ENCODE measurements at regions not wholly inside any gene's neighbourhood (a gene's known extent, or its start where the extent isn't known, plus 50 kb on each side); places are given as distances from the start of the nearest gene placed in this dataset.
"Not testable (repeated sequence)": the region's sequence is repeated elsewhere in the genome, so short reads cannot be mapped to it uniquely, and the experiment has no call there.

- Mint-ChIP-seq H3K4me3 (no peak overlapping the region), H3K27ac (no peak overlapping the region), H3K27me3 (no peaks in the 10 kb centered on the region), H3K36me3 (ENCODE audit: low read depth) (no peaks in the 10 kb centered on the region), H3K4me1 (no peaks in the 10 kb centered on the region), H3K9me3 (no peaks in the 10 kb centered on the region)
- ATAC-seq (replicated peaks) = no peak
Observed at GRCh38 chr3:158026236-158026635, 80.0 kb downstream of the SHOX2 start.

GRCh38 chr3:158019897-158020296, 86.3 kb downstream of the SHOX2 start:
- not testable (repeated sequence) for H3K9me3 Mint-ChIP-seq; H3K36me3 Mint-ChIP-seq (ENCODE audit: low read depth); H3K27me3 Mint-ChIP-seq; ATAC-seq (replicated peaks); H3K27ac Mint-ChIP-seq; H3K4me3 Mint-ChIP-seq; H3K4me1 Mint-ChIP-seq

- no peak overlapping the region for H3K27ac Mint-ChIP-seq
- H3K36me3 Mint-ChIP-seq (ENCODE audit: low read depth) = no peaks in the 10 kb centered on the region
- ATAC-seq (replicated peaks) = no peak
- no peak overlapping the region for H3K4me3 Mint-ChIP-seq
- peaks cover 8% of the 10 kb centered on the region for H3K27me3 Mint-ChIP-seq
- H3K9me3 Mint-ChIP-seq = peaks cover 5% of the 10 kb centered on the region
- H3K4me1 Mint-ChIP-seq = no peaks in the 10 kb centered on the region
Observed at GRCh38 chr3:158018462-158018861, 87.8 kb downstream of the SHOX2 start.

DNA sequence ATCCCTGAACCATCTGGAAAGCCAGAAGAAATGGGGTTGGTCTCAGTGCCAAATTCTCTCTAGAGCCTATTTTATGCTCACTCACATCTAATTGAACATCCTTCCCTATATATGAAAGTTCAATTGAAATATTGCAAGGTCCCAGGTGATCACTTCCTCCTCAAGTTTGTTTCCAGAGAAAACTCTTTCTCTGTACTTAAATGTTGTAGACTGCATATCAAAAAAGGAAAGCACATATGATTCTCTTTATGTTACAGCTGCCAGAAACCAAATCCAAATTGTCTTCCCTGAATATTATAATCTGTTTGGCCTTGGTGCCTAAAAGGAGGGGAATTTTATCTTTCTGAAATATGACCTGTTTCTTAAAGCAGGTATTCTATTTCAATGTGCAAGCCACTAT, 93.3 kb downstream of the SHOX2 start:
- no peak for ATAC-seq (replicated peaks)
- peaks cover 8% of the 10 kb centered on the region for H3K27me3 Mint-ChIP-seq
- H3K4me1 Mint-ChIP-seq = no peaks in the 10 kb centered on the region
- no peak overlapping the region for H3K27ac Mint-ChIP-seq
- H3K36me3 Mint-ChIP-seq (ENCODE audit: low read depth) = no peaks in the 10 kb centered on the region
- H3K9me3 Mint-ChIP-seq = peaks cover 7% of the 10 kb centered on the region
- H3K4me3 Mint-ChIP-seq = no peak overlapping the region

DNA sequence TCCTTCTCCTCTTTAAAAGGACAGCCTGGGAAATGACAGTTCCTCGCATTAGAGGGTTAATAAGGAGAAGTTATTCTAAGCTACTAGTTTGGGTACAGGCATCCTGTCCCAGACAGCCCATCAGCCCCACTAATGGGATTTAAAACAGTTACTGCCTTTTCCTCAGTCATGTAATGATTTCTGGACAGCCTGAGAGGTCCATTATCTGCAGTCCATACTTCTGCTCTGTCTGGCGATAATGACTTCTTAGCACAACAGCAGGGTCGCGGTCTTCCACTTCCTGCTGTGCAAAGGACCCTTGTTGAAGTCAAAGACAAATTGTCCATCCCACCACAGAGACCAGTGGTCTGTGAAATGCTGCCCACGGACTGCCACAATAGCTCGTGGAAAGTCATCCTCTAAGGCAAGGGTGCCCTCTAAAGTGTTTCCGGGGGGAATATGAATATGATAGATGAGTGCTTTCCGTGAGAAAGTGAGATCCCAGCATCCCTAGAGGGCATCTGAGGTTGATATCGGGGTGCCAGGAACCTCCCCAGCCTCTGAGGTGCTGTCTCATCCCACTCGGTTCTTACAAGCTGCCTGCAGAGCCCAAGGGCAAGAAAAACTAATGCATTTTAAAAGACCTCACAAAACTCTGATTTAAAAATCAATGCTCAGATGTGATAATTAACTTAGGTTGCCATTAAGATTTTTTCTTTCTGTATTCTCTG, 100.7 kb downstream of the SHOX2 start:
- Mint-ChIP-seq H3K27me3 (no peaks in the 10 kb centered on the region), H3K36me3 (ENCODE audit: low read depth) (no peaks in the 10 kb centered on the region), H3K4me3 (no peak overlapping the region), H3K9me3 (no peaks in the 10 kb centered on the region), H3K4me1 (no peaks in the 10 kb centered on the region), H3K27ac (no peak overlapping the region)
- no peak for ATAC-seq (replicated peaks)

DNA sequence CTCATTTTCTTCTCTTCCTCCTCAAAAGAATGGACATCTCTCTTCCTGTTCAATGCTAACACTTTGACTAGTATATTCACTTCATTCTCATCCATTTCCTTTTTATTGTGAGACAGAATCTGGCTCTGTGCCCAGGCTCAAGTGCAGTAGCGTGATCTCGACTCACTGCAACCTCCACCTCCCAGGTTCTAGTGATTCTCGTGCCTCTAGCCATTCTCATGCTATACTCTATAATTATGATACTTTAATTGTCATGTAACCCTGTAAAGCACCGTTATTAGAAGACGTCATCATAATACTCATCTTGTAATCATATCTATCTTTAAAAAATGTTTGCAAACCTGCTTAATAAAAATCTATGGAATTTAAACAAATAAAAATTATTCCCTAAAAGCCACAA, 107.0 kb downstream of the SHOX2 start:
- Mint-ChIP-seq H3K27me3 (no peaks in the 10 kb centered on the region), H3K4me3 (no peak overlapping the region), H3K9me3 (peaks cover 4% of the 10 kb centered on the region), H3K36me3 (ENCODE audit: low read depth) (no peaks in the 10 kb centered on the region), H3K27ac (no peak overlapping the region), H3K4me1 (no peaks in the 10 kb centered on the region)
- ATAC-seq (replicated peaks) = no peak

GRCh38 chr3:157982359-157982758, 123.9 kb downstream of the SHOX2 start:
- Mint-ChIP-seq H3K4me1 (no peaks in the 10 kb centered on the region), H3K4me3 (no peak overlapping the region), H3K9me3 (no peaks in the 10 kb centered on the region), H3K27ac (no peak overlapping the region), H3K36me3 (ENCODE audit: low read depth) (no peaks in the 10 kb centered on the region), H3K27me3 (peaks cover 7% of the 10 kb centered on the region)
- no peak for ATAC-seq (replicated peaks)

- Mint-ChIP-seq H3K9me3 (no peaks in the 10 kb centered on the region), H3K36me3 (ENCODE audit: low read depth) (no peaks in the 10 kb centered on the region), H3K27me3 (peaks cover 7% of the 10 kb centered on the region), H3K4me1 (no peaks in the 10 kb centered on the region), H3K27ac (no peak overlapping the region), H3K4me3 (no peak overlapping the region)
- ATAC-seq (replicated peaks) = no peak
Observed at GRCh38 chr3:157981819-157982218, 124.4 kb downstream of the SHOX2 start.

DNA sequence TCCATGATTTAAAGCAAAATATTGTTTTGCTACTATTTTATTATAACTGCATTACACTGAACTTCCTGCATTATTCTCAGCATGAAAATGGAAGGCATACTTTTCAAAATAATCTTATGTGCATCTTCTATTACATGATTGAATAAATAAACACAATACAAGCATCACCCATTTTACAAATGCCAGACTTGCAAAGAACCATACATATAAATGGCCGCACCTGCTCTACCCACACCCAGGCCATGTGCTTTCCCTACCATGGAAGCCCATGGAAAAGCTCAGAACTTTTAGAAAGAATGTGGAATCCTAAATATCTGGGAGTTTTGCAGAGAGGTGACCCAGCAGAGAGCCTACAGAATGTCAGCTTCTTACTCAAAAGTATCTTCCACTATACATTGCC, 127.2 kb downstream of the SHOX2 start:
- H3K36me3 Mint-ChIP-seq (ENCODE audit: low read depth) = no peaks in the 10 kb centered on the region
- no peaks in the 10 kb centered on the region for H3K9me3 Mint-ChIP-seq
- peaks cover 3% of the 10 kb centered on the region for H3K27me3 Mint-ChIP-seq
- no peak for ATAC-seq (replicated peaks)
- H3K4me1 Mint-ChIP-seq = no peaks in the 10 kb centered on the region
- H3K4me3 Mint-ChIP-seq = no peak overlapping the region
- no peak overlapping the region for H3K27ac Mint-ChIP-seq

DNA sequence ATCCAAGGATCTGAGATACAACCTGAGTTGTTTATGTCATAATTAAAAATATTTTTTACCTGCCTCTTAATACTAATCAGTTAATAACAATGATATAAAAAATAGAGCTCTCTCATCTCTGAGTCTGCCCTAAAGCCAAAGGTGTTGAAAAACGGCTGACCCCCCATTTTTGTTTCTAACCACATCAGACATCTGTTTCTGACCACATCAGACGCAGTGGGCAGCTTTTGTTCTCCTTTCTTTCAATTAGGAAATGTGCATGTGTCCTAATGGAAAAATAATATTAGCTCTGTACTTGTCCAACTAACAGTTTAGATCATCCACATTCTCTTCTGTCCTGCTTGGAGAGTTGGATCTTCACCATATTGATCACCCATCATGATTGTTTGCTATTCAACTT, 144.6 kb downstream of the SHOX2 start:
- H3K27ac Mint-ChIP-seq = no peak overlapping the region
- no peaks in the 10 kb centered on the region for H3K9me3 Mint-ChIP-seq
- H3K36me3 Mint-ChIP-seq (ENCODE audit: low read depth) = no peaks in the 10 kb centered on the region
- H3K4me1 Mint-ChIP-seq = no peaks in the 10 kb centered on the region
- H3K4me3 Mint-ChIP-seq = no peak overlapping the region
- no peak for ATAC-seq (replicated peaks)
- H3K27me3 Mint-ChIP-seq = peaks cover 5% of the 10 kb centered on the region

- H3K36me3 Mint-ChIP-seq (ENCODE audit: low read depth) = no peaks in the 10 kb centered on the region
- H3K9me3 Mint-ChIP-seq = peaks cover 4% of the 10 kb centered on the region
- H3K27me3 Mint-ChIP-seq = peaks cover 5% of the 10 kb centered on the region
- ATAC-seq (replicated peaks) = no peak
- no peak overlapping the region for H3K4me3 Mint-ChIP-seq
- H3K27ac Mint-ChIP-seq = no peak overlapping the region
- H3K4me1 Mint-ChIP-seq = no peaks in the 10 kb centered on the region
Observed at GRCh38 chr3:157958457-157958856, 147.8 kb downstream of the SHOX2 start.

DNA sequence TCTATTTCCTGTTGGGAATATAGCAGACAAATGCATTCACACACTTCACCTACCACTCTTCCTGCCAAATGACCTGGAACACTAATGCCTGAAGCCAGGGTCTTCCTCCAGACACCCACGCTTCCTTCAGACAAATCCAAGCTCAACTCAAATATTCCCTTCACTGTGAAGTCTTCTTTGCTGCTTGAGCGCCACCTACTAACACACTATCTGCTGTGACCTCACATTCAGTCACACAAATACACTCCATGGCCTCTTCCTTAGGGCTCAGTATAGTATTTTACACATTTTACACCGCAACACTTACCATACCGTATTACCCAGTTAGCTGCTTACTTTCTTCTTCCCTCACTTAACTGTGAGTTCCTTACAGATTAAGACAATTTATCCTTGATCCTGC, 149.4 kb downstream of the SHOX2 start:
- Mint-ChIP-seq H3K9me3 (peaks cover 8% of the 10 kb centered on the region), H3K27me3 (peaks cover 5% of the 10 kb centered on the region), H3K27ac (no peak overlapping the region), H3K36me3 (ENCODE audit: low read depth) (no peaks in the 10 kb centered on the region), H3K4me1 (no peaks in the 10 kb centered on the region), H3K4me3 (no peak overlapping the region)
- no peak for ATAC-seq (replicated peaks)

GRCh38 chr3:157956176-157956575, 150.0 kb downstream of the SHOX2 start:
- Mint-ChIP-seq H3K27ac (no peak overlapping the region), H3K4me1 (no peaks in the 10 kb centered on the region), H3K36me3 (ENCODE audit: low read depth) (no peaks in the 10 kb centered on the region), H3K4me3 (no peak overlapping the region), H3K9me3 (peaks cover 8% of the 10 kb centered on the region), H3K27me3 (peaks cover 5% of the 10 kb centered on the region)
- no peak for ATAC-seq (replicated peaks)

DNA sequence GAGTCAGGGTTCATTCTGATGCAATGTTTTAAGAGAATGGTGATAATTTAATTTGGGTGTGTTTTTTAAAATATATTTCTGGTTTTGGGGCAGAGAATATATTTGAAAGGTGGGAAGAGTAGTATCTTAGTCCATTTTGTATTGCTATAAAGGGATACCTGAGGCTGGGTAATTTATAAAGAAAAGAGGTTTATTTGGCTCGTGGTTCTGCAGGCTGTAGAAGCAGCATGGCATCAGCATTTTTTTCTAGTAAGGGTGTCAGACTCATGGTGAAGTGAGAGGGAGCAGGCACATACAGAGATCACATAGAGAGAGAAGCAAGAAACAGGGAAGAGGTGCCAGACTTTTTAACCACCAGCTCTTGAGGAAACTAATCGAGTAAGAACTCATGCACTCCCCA, 152.7 kb downstream of the SHOX2 start:
- H3K4me3 Mint-ChIP-seq = no peak overlapping the region
- H3K9me3 Mint-ChIP-seq = peaks cover 8% of the 10 kb centered on the region
- ATAC-seq (replicated peaks) = no peak
- H3K27me3 Mint-ChIP-seq = peaks cover 5% of the 10 kb centered on the region
- no peak overlapping the region for H3K27ac Mint-ChIP-seq
- no peaks in the 10 kb centered on the region for H3K36me3 Mint-ChIP-seq (ENCODE audit: low read depth)
- H3K4me1 Mint-ChIP-seq = no peaks in the 10 kb centered on the region

DNA sequence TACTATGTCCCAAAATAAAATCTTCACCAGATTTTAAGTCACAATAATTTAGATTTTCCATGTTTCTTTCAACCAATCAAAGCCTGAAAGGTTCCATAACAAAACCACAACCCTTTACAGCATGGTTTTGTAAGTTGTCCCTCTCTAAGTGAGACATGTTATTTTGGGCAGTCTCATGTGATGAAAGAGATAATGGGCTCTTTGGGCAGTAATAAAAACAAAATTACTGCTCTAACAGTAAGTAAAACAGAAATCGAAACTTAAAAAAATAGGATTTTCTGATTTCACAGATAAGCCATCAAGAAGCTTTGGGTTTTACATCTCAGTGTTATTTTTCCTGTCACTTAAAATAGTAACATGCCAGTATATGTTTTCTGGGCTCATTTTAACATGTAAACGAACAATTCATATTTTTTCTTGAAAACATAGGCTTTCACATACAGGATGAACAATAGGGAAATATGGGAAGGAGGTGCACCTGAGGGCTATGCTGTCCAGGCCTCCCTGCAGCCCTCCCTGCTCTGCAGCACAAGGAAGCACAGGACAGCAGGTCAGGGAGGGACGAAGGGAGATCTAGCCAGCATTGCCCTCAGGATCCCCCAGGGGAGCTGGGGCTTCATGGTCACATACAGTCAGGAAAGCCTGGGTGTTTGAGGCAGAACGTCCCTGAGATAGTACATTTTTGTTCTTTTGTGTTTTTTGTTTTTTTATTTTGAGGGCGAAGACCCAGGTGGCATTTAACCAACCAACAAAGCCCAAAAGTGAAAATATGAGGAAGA, 157.4 kb downstream of the SHOX2 start:
- H3K4me1 Mint-ChIP-seq = no peaks in the 10 kb centered on the region
- no peaks in the 10 kb centered on the region for H3K36me3 Mint-ChIP-seq (ENCODE audit: low read depth)

More for the DNA sequence above, 157.4 kb downstream of the SHOX2 start:
- Mint-ChIP-seq H3K9me3 (peaks cover 8% of the 10 kb centered on the region), H3K4me3 (no peak overlapping the region), H3K27ac (no peak overlapping the region), H3K27me3 (no peaks in the 10 kb centered on the region)
- ATAC-seq (replicated peaks) = no peak
